IMR-90 (cell line): ENCODE measurements at regions not wholly inside any gene's neighbourhood (a gene's known extent, or its start where the extent isn't known, plus 50 kb on each side); places are given as distances from the start of the nearest gene placed in this dataset.

ENCODE experiments used
- ATAC-seq: fragments of 200-7000 bp; cut with Tn5 transposase; 2 replicates; pipeline ENCODE4 v1.9.1; 2020; ENCODE audit warnings: low read depth, mild to moderate bottlenecking, moderate library complexity
- BruUV-seq: library from RNA; stranded (reverse); fragments of 400-500 nt; replicated peaks from 2 replicates; lab custom pipeline; 2021; lab: Mats Ljungman, UMichigan
- CTCF ChIA-PET: fragments of 300-600 bp; formaldehyde crosslinking; extraction: SDS; loops from one replicate; lab custom pipeline; 2021; ENCODE audit warnings: antibody characterized with exemption; lab: Yijun Ruan, JAX
- POLR2A ChIA-PET: fragments of 300-600 bp; sonication (Branson Sonifier 250); formaldehyde crosslinking; loops from one replicate; lab custom pipeline; 2022; ENCODE audit warnings: antibody characterized with exemption; ENCODE audit not compliant: unreplicated experiment; lab: Charles Lee
- DNase-seq: peaks from one replicate; pipeline ENCODE4 v3.0.0; 2013
- H2AFZ ChIP-seq: replicated peaks from 2 replicates; pipeline ENCODE3; 2013; ENCODE audit warnings: low read length, mild to moderate bottlenecking; ENCODE audit not compliant: poor library complexity
- H2AK5ac ChIP-seq: 2 replicates; pipeline ENCODE4 v1.6.1; 2013; ENCODE audit warnings: low read depth, low read length, inconsistent platforms
- H2AK9ac ChIP-seq: replicated peaks from 2 replicates; pipeline ENCODE3; 2013; ENCODE audit warnings: mild to moderate bottlenecking, low read depth, low read length, moderate library complexity; ENCODE audit not compliant: poor library complexity
- H2BK120ac ChIP-seq: 2 replicates; pipeline ENCODE4 v1.6.1; 2013; ENCODE audit warnings: low read depth, low read length, inconsistent platforms
- H2BK15ac ChIP-seq: 3 replicates; pipeline ENCODE4 v1.6.1; 2013; ENCODE audit warnings: low read depth, low read length, inconsistent platforms
- H2BK20ac ChIP-seq: 2 replicates; pipeline ENCODE4 v1.6.1; 2013; ENCODE audit warnings: low read depth, mild to moderate bottlenecking, inconsistent platforms, low read length, moderate library complexity
- H2BK5ac ChIP-seq: 2 replicates; pipeline ENCODE4 v1.6.1; 2013; ENCODE audit warnings: mild to moderate bottlenecking, low read depth, low read length, inconsistent platforms; ENCODE audit not compliant: poor library complexity, severe bottlenecking
- H3K14ac ChIP-seq: replicated peaks from 2 replicates; pipeline ENCODE4 v1.6.1; 2013; ENCODE audit warnings: low read depth, low read length, inconsistent platforms
- H3K18ac ChIP-seq: 2 replicates; pipeline ENCODE4 v1.6.1; 2013; ENCODE audit warnings: low read depth, low read length, control low read depth
- H3K23ac ChIP-seq: 2 replicates; pipeline ENCODE4 v1.6.1; 2013; ENCODE audit warnings: low read depth, low read length, inconsistent platforms
- H3K27ac ChIP-seq: 2 replicates; pipeline ENCODE4 v1.5.1; 2013; ENCODE audit warnings: mild to moderate bottlenecking, control low read depth, low read length; ENCODE audit not compliant: insufficient read depth
- H3K27me3 ChIP-seq: 2 replicates; pipeline ENCODE4 v1.6.1; 2013; ENCODE audit warnings: low read length; ENCODE audit not compliant: control insufficient read depth, insufficient read depth
- H3K36me3 ChIP-seq: 2 replicates; pipeline ENCODE4 v1.6.1; 2013; ENCODE audit warnings: low read length, mixed read lengths; ENCODE audit not compliant: control insufficient read depth, insufficient read depth
- H3K4ac ChIP-seq: 2 replicates; pipeline ENCODE4 v1.6.1; 2013; ENCODE audit warnings: low read depth, low read length, inconsistent platforms
- H3K4me1 ChIP-seq: 2 replicates; pipeline ENCODE4 v1.6.1; 2013; ENCODE audit warnings: low read length, mixed read lengths; ENCODE audit not compliant: control insufficient read depth, insufficient read depth
- H3K4me2 ChIP-seq: 2 replicates; pipeline ENCODE4 v1.6.1; 2013; ENCODE audit warnings: low read depth, mild to moderate bottlenecking, control low read depth, low read length, moderate library complexity
- H3K4me3 ChIP-seq: 2 replicates; pipeline ENCODE4 v1.5.1; 2013; ENCODE audit warnings: low read depth, mild to moderate bottlenecking, control low read depth, low read length, moderate library complexity; ENCODE audit not compliant: insufficient read depth
- H3K56ac ChIP-seq: 2 replicates; pipeline ENCODE4 v1.6.1; 2013; ENCODE audit warnings: low read length, inconsistent platforms; ENCODE audit not compliant: insufficient read depth; ENCODE audit errors: extremely low read depth
- H3K79me1 ChIP-seq, 2 experiments: 2 replicates each; pipeline ENCODE4 v1.6.1; 2013; ENCODE audit warnings: low read length in 2 of 2, inconsistent platforms in 1 of 2, low read depth in 1 of 2
- H3K9ac ChIP-seq: 2 replicates; pipeline ENCODE4 v1.6.1; 2013; ENCODE audit warnings: low read depth, low read length, control low read depth
- H3K9me1 ChIP-seq: 2 replicates; pipeline ENCODE4 v1.6.1; 2013; ENCODE audit warnings: low read length, inconsistent platforms; ENCODE audit not compliant: insufficient read depth
- H3K9me3 ChIP-seq: 2 replicates; pipeline ENCODE4 v1.6.1; 2013; ENCODE audit warnings: low read length; ENCODE audit not compliant: control insufficient read depth, insufficient read depth
- H4K20me1 ChIP-seq: 2 replicates; pipeline ENCODE4 v1.6.1; 2013; ENCODE audit warnings: low read length, inconsistent platforms; ENCODE audit not compliant: insufficient read depth
- H4K5ac ChIP-seq: 2 replicates; pipeline ENCODE4 v1.6.1; 2013; ENCODE audit warnings: mild to moderate bottlenecking, low read depth, low read length, control low read depth
- H4K8ac ChIP-seq, 2 experiments: 2 replicates each; pipeline ENCODE4 v1.6.1; 2013; ENCODE audit warnings: low read depth in 2 of 2, low read length in 2 of 2, control low read depth in 1 of 2, inconsistent platforms in 1 of 2
- H4K91ac ChIP-seq: 2 replicates; pipeline ENCODE4 v1.6.1; 2013; ENCODE audit warnings: low read depth, low read length, inconsistent platforms; ENCODE audit not compliant: insufficient read depth
- CHD1 ChIP-seq: IDR thresholded peaks from 2 replicates; pipeline ENCODE4 v1.6.1; 2012; ENCODE audit warnings: low read depth, low read length, improper control_type of control experiment
- CTCF ChIP-seq: conservative IDR thresholded peaks from 2 replicates; pipeline ENCODE4 v1.5.1; 2012; ENCODE audit warnings: mild to moderate bottlenecking, low read depth, low read length, improper control_type of control experiment
- NFE2L2 ChIP-seq: fragments of 150-350 bp; IDR thresholded peaks from 2 replicates; pipeline ENCODE4 v1.6.1; 2016; ENCODE audit warnings: low read depth, mild to moderate bottlenecking, low read length
- POLR2A ChIP-seq: IDR thresholded peaks from 2 replicates; pipeline ENCODE4 v1.6.1; 2012; ENCODE audit warnings: mild to moderate bottlenecking, low read depth, low read length
- SMC3 ChIP-seq: fragments of 150-350 bp; IDR thresholded peaks from 2 replicates; pipeline ENCODE4 v1.6.1; 2016; ENCODE audit warnings: low read depth, mild to moderate bottlenecking, antibody characterized with exemption, low read length, moderate library complexity
- WGBS, 2 experiments: methylation state at CpG; one replicate each; pipeline versions ENCODE4 v1.1.5 to v1.1.7; 2013; ENCODE audit warnings: missing lambda C conversion rate in 2 of 2; ENCODE audit not compliant: insufficient read length in 1 of 2; ENCODE audit errors: extremely low coverage in 2 of 2; 5-methylcytosine and 5-hydroxymethylcytosine counted together
- dilution Hi-C: fragments of 300-500 bp; cut with HindIII; formaldehyde crosslinking; loops from one replicate; pipeline ENCODE4 v1.14.3; 2018; ENCODE audit warnings: low sequenced_read_pairs; ENCODE audit not compliant: unreplicated experiment
- in situ Hi-C: fragments of 300-500 bp; cut with MboI; formaldehyde crosslinking; loops from 3 replicates; pipeline ENCODE4 v1.14.3; 2019; ENCODE audit warnings: low sequenced_read_pairs, inconsistent platforms, mixed read lengths
- intact Hi-C: fragments of 100-400 bp; cut with micrococcal nuclease; formaldehyde crosslinking; loops from 2 replicates; pipeline ENCODE4 v1.10.0; 2022
- TF ChIP-seq, protein P1 (sequence below): fragments of 150-350 bp; IDR thresholded peaks from 2 replicates; pipeline ENCODE4 v1.6.1; 2017; ENCODE audit warnings: mild to moderate bottlenecking, antibody characterized with exemption, low read length, low read depth

DNA sequence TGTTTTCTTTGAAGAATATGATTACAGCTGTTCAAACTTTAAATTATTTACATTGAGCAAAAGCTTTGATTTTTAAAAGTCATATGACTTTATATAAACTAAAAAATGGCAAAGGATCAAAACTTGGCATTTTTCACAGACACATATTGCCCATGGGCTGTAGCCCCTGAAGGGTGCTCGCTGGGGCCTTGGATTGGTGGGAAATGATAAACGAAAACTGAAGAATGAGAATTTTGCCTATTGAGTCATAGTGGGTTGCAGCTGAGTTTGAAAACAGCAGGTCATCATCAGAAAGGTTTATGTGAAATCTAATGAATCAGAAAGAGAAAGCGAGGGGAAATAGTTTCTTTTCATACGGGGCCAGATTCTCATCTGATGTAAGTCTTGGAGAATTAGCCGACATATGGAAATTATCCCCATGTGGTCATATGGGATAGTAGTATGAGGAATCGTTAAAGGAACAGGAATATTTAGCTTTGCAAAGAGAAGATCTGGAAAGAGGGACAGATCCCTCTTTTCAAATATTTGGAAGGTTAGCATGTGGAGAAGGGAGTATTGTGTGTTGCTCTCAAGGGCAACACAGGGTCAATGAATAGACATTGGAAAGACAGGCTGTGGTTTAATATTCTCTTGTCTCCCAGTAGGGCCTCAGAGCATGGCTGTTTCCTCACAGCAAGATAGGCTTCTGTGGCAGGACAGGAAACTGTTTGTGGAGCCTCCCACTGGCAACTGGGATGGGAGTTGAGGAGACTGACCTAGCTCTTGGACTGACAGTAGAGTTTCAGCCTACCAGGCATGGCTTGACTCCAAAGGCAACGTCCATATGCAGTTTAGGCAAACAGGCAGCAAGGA lies 119.0 kb downstream of the FZD1 start:
- H4K91ac ChIP-seq: no peak overlapping the region
- no peak overlapping the region for H3K23ac ChIP-seq
- intact Hi-C loops: loop anchor here (10.0 kb wide), 1 partner anchor 298 kb away; no protein-coding TSS in a partner anchor
- BruUV-seq: no TSS peak
- no peak overlapping the region; the same call in 1 of the 2 replicates for H3K14ac ChIP-seq
- peak overlapping the region; percentile 46 for H3K4me2 ChIP-seq
- H3K9me3 ChIP-seq: no peaks in the 10 kb centered on the region
- peak overlapping the region; percentile 14; the same call in 1 of the 2 replicates for H3K9ac ChIP-seq
- no peak overlapping the region; the same call in 1 of the 2 replicates for H4K5ac ChIP-seq
- H3K36me3 ChIP-seq: no peaks in the 10 kb centered on the region
- POLR2A ChIA-PET: interaction anchor here (0.5 kb wide), 1 partner anchor 1064 kb away, joined by 3 read pairs; no protein-coding TSS in a partner anchor
- ATAC-seq (peak; percentile 84), DNase-seq (peak; percentile 64)
- no peak overlapping the region for H2AK9ac ChIP-seq
- no peak overlapping the region for H3K56ac ChIP-seq
- peak overlapping the region; percentile 39; the same call in 1 of the 2 replicates for H3K4ac ChIP-seq
- no peaks in the 10 kb centered on the region for H3K79me1 ChIP-seq
- peak overlapping the region; percentile 63; the same call in 1 of the 2 replicates for H3K18ac ChIP-seq
- CTCF ChIA-PET: no interaction called here
- H2AFZ ChIP-seq: peak overlapping the region; percentile 25
- no peaks in the 10 kb centered on the region for H3K27me3 ChIP-seq
- H4K20me1 ChIP-seq: no peaks in the 10 kb centered on the region
- in situ Hi-C loops: no loop called here
- H2BK15ac ChIP-seq: no peak overlapping the region
- peak overlapping the region; percentile 44; the same call in 1 of the 2 replicates for H2BK120ac ChIP-seq
- dilution Hi-C loops: no loop called here
- no peaks in the 10 kb centered on the region for H3K9me1 ChIP-seq
- H4K8ac ChIP-seq: no peak overlapping the region
- H2AK5ac ChIP-seq: no peak overlapping the region
- peaks cover 3% of the 10 kb centered on the region; the same call in 1 of the 2 replicates for H3K4me1 ChIP-seq
- no peak overlapping the region for H3K4me3 ChIP-seq
- TF ChIP-seq NFE2L2 (no peak), POLR2A (no peak), SMC3 (no peak), CHD1 (no peak), CTCF (no peak)
- TF ChIP-seq, protein P1, sequence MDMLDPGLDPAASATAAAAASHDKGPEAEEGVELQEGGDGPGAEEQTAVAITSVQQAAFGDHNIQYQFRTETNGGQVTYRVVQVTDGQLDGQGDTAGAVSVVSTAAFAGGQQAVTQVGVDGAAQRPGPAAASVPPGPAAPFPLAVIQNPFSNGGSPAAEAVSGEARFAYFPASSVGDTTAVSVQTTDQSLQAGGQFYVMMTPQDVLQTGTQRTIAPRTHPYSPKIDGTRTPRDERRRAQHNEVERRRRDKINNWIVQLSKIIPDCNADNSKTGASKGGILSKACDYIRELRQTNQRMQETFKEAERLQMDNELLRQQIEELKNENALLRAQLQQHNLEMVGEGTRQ: no peak
- H2BK5ac ChIP-seq: no peak overlapping the region
- 5% methylated on average over 3 of the region's 7 CpGs; no CpG with 5 or more reads in 1 of the 2 experiments for WGBS, 2 experiments
- no peak overlapping the region for H2BK20ac ChIP-seq
- peak overlapping the region; percentile 89; the same call in 1 of the 2 replicates for H3K27ac ChIP-seq
